Right hindlimb (tissue), 1 donor: ENCODE measurements at regions not wholly inside any gene's neighbourhood (a gene's known extent, or its start where the extent isn't known, plus 50 kb on each side); places are given as distances from the start of the nearest gene placed in this dataset.

Source experiments
- DNase-seq: peaks from one replicate; pipeline ENCODE4 v3.0.0-alpha.2; 2018

GRCh38 chr6:140871911-140872310 is 1260.8 kb upstream of the GJE1 start:
- DNase-seq, result no peak

- DNase-seq, result no peak
Measured at GRCh38 chr6:140867336-140867735, 1265.4 kb upstream of the GJE1 start.

GRCh38 chr6:140858381-140858971 is 1274.2 kb upstream of the GJE1 start:
- DNase-seq, result no peak

GRCh38 chr6:140857739-140858380 is 1274.9 kb upstream of the GJE1 start:
- DNase-seq, result no peak

- DNase-seq, result no peak
Measured at GRCh38 chr6:140855520-140855919, 1277.2 kb upstream of the GJE1 start.

- DNase-seq, result no peak
Measured at GRCh38 chr6:140854318-140854717, 1278.4 kb upstream of the GJE1 start.

- DNase-seq, result no peak
Measured at GRCh38 chr6:140850438-140850837, 1282.3 kb upstream of the GJE1 start.

- peak; percentile 15 for DNase-seq
Measured at GRCh38 chr6:140849456-140849855, 1283.3 kb upstream of the GJE1 start.

- no peak for DNase-seq
Measured at GRCh38 chr6:140847262-140847645, 1285.5 kb upstream of the GJE1 start.

GRCh38 chr6:140846503-140847261 is 1286.0 kb upstream of the GJE1 start:
- DNase-seq, result no peak

GRCh38 chr6:140845701-140846100 is 1287.0 kb upstream of the GJE1 start:
- no peak for DNase-seq

- no peak for DNase-seq
Measured at GRCh38 chr6:140844167-140844566, 1288.6 kb upstream of the GJE1 start.

- no peak for DNase-seq
Measured at GRCh38 chr6:140833408-140833807, 1299.3 kb upstream of the GJE1 start.

GRCh38 chr6:140830666-140831065 is 1302.1 kb upstream of the GJE1 start:
- no peak for DNase-seq

- no peak for DNase-seq
Measured at GRCh38 chr6:140828856-140829255, 1303.9 kb upstream of the GJE1 start.

- DNase-seq, result no peak
Measured at GRCh38 chr6:140827593-140827992, 1305.1 kb upstream of the GJE1 start.

- DNase-seq, result no peak
Measured at GRCh38 chr6:140825731-140826130, 1307.0 kb upstream of the GJE1 start.

GRCh38 chr6:140824595-140824994 is 1308.1 kb upstream of the GJE1 start:
- no peak for DNase-seq

- DNase-seq, result no peak
Measured at GRCh38 chr6:140821196-140821595, 1311.5 kb upstream of the GJE1 start.

GRCh38 chr6:140817176-140817575 is 1315.5 kb upstream of the GJE1 start:
- DNase-seq, result no peak

GRCh38 chr6:140816681-140817080 is 1316.0 kb upstream of the GJE1 start:
- no peak for DNase-seq

- DNase-seq, result no peak
Measured at GRCh38 chr6:140812636-140813035, 1320.1 kb upstream of the GJE1 start.

GRCh38 chr6:140811642-140812041 is 1321.1 kb upstream of the GJE1 start:
- DNase-seq, result no peak

GRCh38 chr6:140809694-140810101 is 1323.0 kb upstream of the GJE1 start:
- no peak for DNase-seq
